GM18870 (cell line): ENCODE measurements at regions not wholly inside any gene's neighbourhood (a gene's known extent, or its start where the extent isn't known, plus 50 kb on each side); places are given as distances from the start of the nearest gene placed in this dataset.

ENCODE experiments used
- ATAC-seq: cut with Tn5 transposase; IDR thresholded peaks from one replicate; pipeline ENCODE4 v1.9.1; 2021; ENCODE audit warnings: moderate library complexity; ENCODE audit not compliant: unreplicated experiment

GRCh38 chr20:52921340-52921739 is 50.8 kb upstream of the TSHZ2 start:
- no peak for ATAC-seq

- ATAC-seq, result no peak
These were observed 53.8 kb upstream of the TSHZ2 start for GRCh38 chr20:52918311-52918710.

- no peak for ATAC-seq
These were observed 56.6 kb upstream of the TSHZ2 start for GRCh38 chr20:52915564-52915963.

DNA sequence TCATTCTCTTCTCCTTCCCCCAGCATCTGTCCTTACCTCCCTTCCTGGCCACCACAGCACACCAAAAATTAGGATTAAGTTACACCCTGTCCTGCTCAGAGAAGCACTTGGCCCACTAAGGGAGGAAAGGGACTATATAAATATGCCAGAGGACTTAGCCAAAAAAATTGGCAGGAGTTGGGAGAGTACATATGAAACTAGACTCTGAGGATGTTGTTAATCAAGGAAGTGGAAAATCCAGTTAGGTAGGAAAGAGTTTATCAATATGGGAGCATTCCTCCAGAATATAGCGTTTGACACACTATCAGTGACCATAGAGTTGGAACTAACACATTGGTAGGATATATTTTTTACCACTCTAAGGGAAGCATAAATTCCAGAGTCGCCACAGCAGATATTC is 57.3 kb upstream of the TSHZ2 start:
- no peak for ATAC-seq

DNA sequence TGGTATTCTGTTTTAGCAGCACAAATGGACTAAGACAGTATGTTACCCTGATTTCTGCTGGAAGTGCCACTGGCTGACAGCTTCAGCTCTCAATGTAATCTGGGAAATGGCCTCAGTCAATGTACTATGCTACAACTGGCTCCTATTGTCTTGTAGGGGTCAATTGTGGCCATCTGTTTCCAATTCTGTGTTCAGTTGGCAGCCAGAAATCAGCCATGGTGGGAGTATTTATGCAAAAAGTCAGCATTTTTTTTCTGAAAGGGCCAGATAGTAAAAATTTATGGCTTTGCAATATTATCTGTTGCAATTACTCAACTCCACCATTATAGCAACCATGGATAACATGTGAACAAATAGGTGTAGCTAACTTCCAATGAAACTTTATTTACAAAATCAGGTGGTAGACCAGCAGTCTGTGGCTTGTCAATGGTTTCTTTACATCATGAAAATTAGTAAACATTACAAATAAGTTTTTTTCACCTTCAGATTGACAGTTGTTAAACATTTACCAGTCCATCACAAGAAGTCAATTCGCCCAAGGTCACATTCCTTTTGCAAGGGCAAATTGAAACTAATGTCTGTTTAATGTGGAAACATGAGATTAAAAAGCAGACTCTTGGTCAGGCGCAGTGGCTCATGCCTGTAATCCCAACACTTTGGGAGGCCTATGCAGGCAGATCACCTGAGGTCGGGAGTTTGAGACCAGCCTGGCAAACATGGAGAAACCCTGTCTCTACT is 58.3 kb upstream of the TSHZ2 start:
- no peak for ATAC-seq

DNA sequence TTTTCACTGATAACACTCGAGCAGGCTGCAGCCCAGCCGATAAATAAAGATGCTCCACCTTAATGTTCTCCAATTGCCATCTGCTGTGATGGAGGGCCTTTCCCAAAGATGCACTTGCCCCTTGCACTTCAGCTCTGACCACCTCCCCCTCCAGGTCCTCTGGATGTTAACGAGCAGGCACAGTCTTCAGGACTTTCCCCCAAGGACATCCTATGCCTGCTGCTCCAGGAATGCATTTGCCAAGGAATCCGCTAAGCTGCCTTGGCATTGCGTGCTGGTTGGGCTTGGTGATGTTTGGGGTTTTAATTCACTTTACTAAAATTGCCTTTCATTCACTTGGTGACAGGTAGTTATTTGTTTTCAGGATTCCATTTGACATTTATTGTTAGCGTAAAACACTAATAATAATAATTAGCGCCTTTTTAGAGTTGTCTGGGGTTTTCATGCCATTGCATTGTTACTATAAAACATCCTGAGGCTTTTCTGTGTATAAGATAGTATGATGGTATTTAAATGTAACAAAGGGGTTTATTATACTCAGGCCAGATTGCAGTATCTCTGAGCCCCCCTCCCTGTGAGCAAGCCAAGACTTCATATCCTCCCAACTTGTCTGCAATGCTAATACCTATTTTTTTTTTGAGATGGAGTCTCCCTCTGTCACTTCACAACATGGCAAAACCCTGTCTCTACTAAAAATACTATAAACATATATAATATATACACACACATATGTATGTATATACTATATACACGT is 66.7 kb upstream of the TSHZ2 start:
- ATAC-seq, result no peak

DNA sequence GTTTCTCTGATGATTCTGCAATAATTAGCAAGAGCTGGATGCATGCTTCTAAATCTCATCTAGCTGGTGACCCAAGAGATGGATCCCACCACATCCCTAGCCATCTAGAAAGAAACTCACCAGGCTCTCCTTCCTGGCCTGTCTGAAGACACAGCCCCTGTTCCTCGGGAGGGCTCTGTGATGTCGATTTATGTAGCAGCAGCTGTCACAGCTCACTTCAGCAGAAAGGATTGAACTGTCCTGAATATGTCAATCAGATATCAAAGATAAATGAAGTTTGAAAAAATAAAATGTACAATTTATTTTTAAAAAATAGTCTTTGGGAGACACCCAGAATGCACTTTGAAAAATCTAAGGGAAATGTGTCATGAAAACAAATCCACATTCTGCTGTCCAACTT is 67.3 kb upstream of the TSHZ2 start:
- no peak for ATAC-seq

- no peak for ATAC-seq
These were observed 73.0 kb upstream of the TSHZ2 start for GRCh38 chr20:52899041-52899608.

- ATAC-seq, result no peak
These were observed 75.8 kb upstream of the TSHZ2 start for GRCh38 chr20:52896348-52896747.

GRCh38 chr20:52895701-52896100 is 76.5 kb upstream of the TSHZ2 start:
- no peak for ATAC-seq

DNA sequence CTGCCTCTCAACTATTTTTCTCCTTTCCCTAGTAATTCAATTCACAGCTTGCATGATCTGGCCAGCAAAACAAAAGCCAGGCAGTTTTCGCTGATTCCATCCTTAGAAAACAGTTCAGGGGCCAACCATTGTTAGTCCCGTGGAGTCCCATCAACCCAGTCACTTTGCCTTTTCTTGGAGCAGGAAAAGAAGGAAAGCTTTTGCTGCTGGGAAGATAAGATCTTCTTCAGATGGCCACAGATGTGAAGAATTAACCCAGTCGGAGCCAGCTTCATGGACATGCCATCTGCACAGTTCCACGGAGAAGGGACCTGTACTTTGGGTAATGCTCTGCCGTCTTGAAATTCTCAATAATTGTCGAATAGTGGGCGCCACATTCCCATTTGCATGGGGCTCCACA is 76.9 kb upstream of the TSHZ2 start:
- ATAC-seq, result no peak

DNA sequence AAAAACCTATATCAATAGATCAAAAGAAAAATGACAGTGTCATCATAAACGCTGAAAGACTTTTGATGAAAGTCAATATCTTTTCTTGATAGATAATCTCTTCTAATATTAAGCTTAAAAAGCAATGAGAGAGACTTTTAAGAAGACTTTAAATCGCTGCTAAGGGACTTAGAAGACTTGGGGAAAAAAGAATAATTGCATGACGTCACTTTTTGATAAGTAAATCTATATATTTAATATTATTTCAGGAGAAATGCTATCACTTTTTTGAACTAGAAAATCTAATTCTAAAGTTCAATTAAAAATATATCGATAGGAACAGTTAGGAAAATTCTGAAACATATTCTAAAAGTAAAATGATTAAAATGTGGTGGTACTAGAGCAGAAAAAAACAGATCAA is 78.7 kb upstream of the TSHZ2 start:
- no peak for ATAC-seq

- ATAC-seq, result no peak
These were observed 80.1 kb upstream of the TSHZ2 start for GRCh38 chr20:52892023-52892422.

GRCh38 chr20:52890130-52890529 is 82.0 kb upstream of the TSHZ2 start:
- ATAC-seq, result no peak

DNA sequence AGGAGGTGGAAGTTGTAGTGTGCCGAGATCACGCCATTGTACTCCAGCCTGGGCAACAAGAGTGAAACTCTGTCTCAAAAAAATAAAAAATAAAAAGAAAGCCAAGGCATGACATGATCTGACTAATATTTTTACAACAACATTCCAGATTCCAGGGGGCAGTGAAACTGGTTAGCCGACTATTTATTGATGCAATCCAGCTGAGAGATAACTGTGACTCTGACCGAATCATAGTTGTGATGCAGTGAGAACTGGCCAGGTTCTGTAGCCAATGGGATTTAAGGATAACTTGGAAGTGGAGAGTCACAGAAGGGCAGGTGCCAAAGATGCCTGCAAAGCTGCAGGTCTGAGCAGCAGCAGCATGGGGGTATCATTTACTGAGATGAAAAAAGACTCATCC is 82.9 kb upstream of the TSHZ2 start:
- no peak for ATAC-seq

GRCh38 chr20:52888096-52888495 is 84.1 kb upstream of the TSHZ2 start:
- no peak for ATAC-seq

DNA sequence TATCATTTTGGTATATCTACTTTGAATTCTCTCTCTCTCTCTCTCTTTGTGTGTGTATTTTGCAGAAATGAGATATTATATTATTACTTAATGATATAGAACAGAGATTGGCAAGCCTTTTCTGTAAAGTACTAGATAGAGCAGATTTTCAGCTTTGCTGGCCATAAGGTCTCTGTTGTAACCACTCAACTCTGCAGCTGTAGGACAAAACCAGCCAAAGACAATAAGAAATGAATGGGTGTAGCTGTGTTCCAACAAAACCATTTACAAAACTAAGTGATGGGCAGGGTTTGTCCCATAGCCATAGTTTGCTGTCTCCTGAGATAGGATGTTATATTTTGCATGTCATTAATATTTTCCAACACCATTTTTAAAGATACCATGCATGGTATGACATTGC is 91.2 kb upstream of the TSHZ2 start:
- ATAC-seq, result no peak

- ATAC-seq, result no peak
These were observed 91.9 kb upstream of the TSHZ2 start for GRCh38 chr20:52880259-52880658.

DNA sequence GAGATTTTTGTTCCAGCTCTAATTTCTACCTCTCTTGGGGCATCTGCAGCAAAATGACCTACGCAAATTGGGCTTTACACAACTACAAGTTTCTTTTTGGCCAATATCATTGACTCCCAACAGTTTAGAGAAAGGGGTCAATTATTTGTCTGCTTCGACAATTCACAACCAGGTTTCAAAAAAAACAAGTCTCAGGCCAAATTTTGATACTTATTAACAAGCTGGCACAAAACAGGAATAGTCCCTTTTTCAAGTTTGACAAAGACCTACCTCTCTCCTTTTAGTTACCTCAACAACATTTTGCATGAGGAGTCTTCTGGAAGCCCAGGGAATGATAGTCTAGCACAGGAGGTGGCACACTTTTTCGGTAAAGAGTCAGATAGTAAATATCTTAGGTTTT is 97.9 kb upstream of the TSHZ2 start:
- no peak for ATAC-seq

- no peak for ATAC-seq
These were observed 102.3 kb upstream of the TSHZ2 start for GRCh38 chr20:52869698-52870501.

GRCh38 chr20:52869276-52869675 is 102.9 kb upstream of the TSHZ2 start:
- ATAC-seq, result no peak
